ENCODE measurements at regions not wholly inside any gene's neighbourhood (a gene's known extent, or its start where the extent isn't known, plus 50 kb on each side); places are given as distances from the start of the nearest gene placed in this dataset.

GRCh38 chr21:16900685-16901084 lies 612.2 kb upstream of the CXADR start:
- Histone ChIP-seq H3K9me2 (ENCODE audit: insufficient read depth) (0 out of 2 replicates have a peak, but pooled peaks cover 6% of the 10 kb centered on the region), H3K36me3 (ENCODE audit: insufficient read depth) (no peaks in the 10 kb centered on the region)
- H3K9me3 Mint-ChIP-seq: no peaks in the 10 kb centered on the region

More at GRCh38 chr21:16900685-16901084, 612.2 kb upstream of the CXADR start:
- DNase-seq (ENCODE audit: low spot score) (no peak), ATAC-seq (no peak)
- Mint-ChIP-seq H3K36me3 (ENCODE audit: low read depth) (no peaks in the 10 kb centered on the region), H3K27ac (no peak overlapping the region), H3K4me1 (peaks cover 4% of the 10 kb centered on the region; the same call in 1 of the 3 replicates), H3K27me3 (ENCODE audit: insufficient read depth, low read depth, poor library complexity) (no peaks in the 10 kb centered on the region), H3K4me3 (no peak overlapping the region)
- no peak overlapping the region for H3K4me2 ChIP-seq
- H4K20me1 ChIP-seq (replicated peaks; ENCODE audit: insufficient read depth): no peaks in the 10 kb centered on the region
- H3F3A ChIP-seq (replicated peaks; ENCODE audit: low read depth): no peaks in the 10 kb centered on the region
- no peaks in the 10 kb centered on the region for H3K79me2 ChIP-seq (replicated peaks; ENCODE audit: insufficient read depth)
- H3K27ac ChIP-seq (ENCODE audit: low read depth): no peak overlapping the region
- H3K4me1 ChIP-seq (ENCODE audit: insufficient read depth): peaks cover 10% of the 10 kb centered on the region
- TF ChIP-seq ZNF331 (CRISPR knock-in tag; IDR thresholded peaks at IDR 0.05; ENCODE audit: low read depth) (no peak), ZNF114 (CRISPR knock-in tag; IDR thresholded peaks at IDR 0.05) (no peak), EZH2 (IDR thresholded peaks at IDR 0.05; ENCODE audit: low read depth, unreplicated experiment) (no peak), STAT1 (IDR thresholded peaks at IDR 0.05; ENCODE audit: unreplicated experiment) (no peak), CREB1 (CRISPR knock-in tag; IDR thresholded peaks at IDR 0.05; ENCODE audit: low read depth) (no peak), POLR2AphosphoS5 (IDR thresholded peaks at IDR 0.05; ENCODE audit: low read depth) (no peak), REST (IDR thresholded peaks at IDR 0.05; ENCODE audit: unreplicated experiment) (no peak), ETS1 (IDR thresholded peaks at IDR 0.05) (no peak), JUNB (IDR thresholded peaks at IDR 0.05; ENCODE audit: unreplicated experiment) (no peak), EZH2phosphoT487 (IDR thresholded peaks at IDR 0.05; ENCODE audit: unreplicated experiment) (no peak), ZNF462 (CRISPR knock-in tag; IDR thresholded peaks at IDR 0.05) (no peak), NANOG (IDR thresholded peaks at IDR 0.05; ENCODE audit: borderline replicate concordance) (no peak), CTCF (conservative IDR thresholded peaks at IDR 0.05; ENCODE audit: low read depth in 2 of 2) (no peak)
- no peak overlapping the region for H2AFZ ChIP-seq
- no peaks in the 10 kb centered on the region for H3K27me3 ChIP-seq (ENCODE audit: insufficient read depth)
- H3K4me3 ChIP-seq: no peak overlapping the region

Measured in GM23338 (cell line).